WERI-Rb-1 (cell line): ENCODE measurements at regions not wholly inside any gene's neighbourhood (a gene's known extent, or its start where the extent isn't known, plus 50 kb on each side); places are given as distances from the start of the nearest gene placed in this dataset.

Experiments used
- DNase-seq: peaks from one replicate; pipeline ENCODE4 v3.0.0-alpha.2; 2020
- H3K27ac ChIP-seq: fragments of 250-450 bp; sonication (Bioruptor Pico); 2 replicates; pipeline ENCODE4 v1.5.1; 2020; ENCODE audit warnings: mild to moderate bottlenecking, moderate library complexity
- H3K27me3 ChIP-seq: fragments of 250-450 bp; sonication (Bioruptor Pico); 2 replicates; pipeline ENCODE4 v1.5.1; 2021; ENCODE audit warnings: mild to moderate bottlenecking, low read depth, moderate library complexity; ENCODE audit not compliant: insufficient read depth, severe bottlenecking
- H3K36me3 ChIP-seq: fragments of 250-450 bp; sonication (Bioruptor Pico); 2 replicates; pipeline ENCODE4 v1.5.1; 2020; ENCODE audit warnings: mild to moderate bottlenecking, moderate library complexity
- H3K4me3 ChIP-seq: 2 replicates; pipeline ENCODE4 v1.5.1; 2011; ENCODE audit warnings: low read depth, mild to moderate bottlenecking, control low read depth, low read length
- H3K9me3 ChIP-seq: fragments of 250-450 bp; sonication (Bioruptor Pico); 2 replicates; pipeline ENCODE4 v1.5.1; 2021; ENCODE audit warnings: mild to moderate bottlenecking, moderate library complexity; ENCODE audit not compliant: severe bottlenecking
- TF ChIP-seq, protein P1 (sequence below): IDR thresholded peaks from 2 replicates; pipeline ENCODE4 v1.5.1; 2011; ENCODE audit warnings: low read depth, mild to moderate bottlenecking, control low read depth, inconsistent platforms, low read length

GRCh38 chr3:73789825-73790444 lies 165.2 kb upstream of the PDZRN3 start:
- Histone ChIP-seq H3K4me3 (no peak overlapping the region), H3K9me3 (no peaks in the 10 kb centered on the region), H3K36me3 (no peaks in the 10 kb centered on the region), H3K27ac (no peak overlapping the region), H3K27me3 (no peaks in the 10 kb centered on the region)
- TF ChIP-seq, protein P1, sequence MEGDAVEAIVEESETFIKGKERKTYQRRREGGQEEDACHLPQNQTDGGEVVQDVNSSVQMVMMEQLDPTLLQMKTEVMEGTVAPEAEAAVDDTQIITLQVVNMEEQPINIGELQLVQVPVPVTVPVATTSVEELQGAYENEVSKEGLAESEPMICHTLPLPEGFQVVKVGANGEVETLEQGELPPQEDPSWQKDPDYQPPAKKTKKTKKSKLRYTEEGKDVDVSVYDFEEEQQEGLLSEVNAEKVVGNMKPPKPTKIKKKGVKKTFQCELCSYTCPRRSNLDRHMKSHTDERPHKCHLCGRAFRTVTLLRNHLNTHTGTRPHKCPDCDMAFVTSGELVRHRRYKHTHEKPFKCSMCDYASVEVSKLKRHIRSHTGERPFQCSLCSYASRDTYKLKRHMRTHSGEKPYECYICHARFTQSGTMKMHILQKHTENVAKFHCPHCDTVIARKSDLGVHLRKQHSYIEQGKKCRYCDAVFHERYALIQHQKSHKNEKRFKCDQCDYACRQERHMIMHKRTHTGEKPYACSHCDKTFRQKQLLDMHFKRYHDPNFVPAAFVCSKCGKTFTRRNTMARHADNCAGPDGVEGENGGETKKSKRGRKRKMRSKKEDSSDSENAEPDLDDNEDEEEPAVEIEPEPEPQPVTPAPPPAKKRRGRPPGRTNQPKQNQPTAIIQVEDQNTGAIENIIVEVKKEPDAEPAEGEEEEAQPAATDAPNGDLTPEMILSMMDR = no peak
- DNase-seq = no peak

DNA sequence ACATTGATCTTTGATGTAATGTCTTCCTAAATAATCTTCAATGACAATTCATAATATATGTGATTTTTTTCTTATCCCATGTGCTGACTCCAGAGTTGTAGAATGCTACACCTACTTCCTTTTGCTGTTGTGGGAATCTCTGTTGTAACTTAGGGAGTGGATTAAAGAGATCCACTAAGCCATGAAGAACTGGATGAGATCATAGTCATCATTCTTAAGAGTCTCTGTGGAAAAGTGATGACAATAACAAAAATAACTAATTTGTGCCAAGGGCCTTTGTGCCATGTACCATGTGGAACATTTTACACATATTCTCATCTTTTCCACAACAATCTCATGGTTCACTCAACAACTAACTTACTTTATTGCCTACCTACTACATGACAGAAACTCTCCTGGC lies 162.9 kb upstream of the PDZRN3 start:
- Histone ChIP-seq H3K4me3 (no peak overlapping the region), H3K27ac (no peak overlapping the region), H3K36me3 (no peaks in the 10 kb centered on the region), H3K27me3 (no peaks in the 10 kb centered on the region), H3K9me3 (no peaks in the 10 kb centered on the region)
- TF ChIP-seq, protein P1 = no peak
- no peak for DNase-seq

DNA sequence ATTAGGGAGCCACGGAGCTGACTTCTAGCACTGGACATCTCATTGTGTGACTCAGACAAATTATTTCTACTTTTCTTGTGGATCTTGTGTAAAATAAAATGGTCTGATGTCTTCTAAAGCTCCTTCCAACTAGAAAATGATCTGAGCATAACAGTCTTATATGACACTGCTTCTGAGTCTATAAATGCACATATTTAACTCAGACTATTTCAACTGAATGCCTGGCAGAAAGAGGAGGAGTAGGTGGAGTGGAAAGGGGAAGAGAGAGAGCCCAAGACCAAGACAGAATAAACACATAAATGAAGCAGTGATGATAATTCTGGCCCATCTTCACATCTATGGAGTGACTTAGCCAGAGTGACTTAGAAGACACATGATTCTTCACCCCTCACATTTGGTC lies 162.3 kb upstream of the PDZRN3 start:
- Histone ChIP-seq H3K36me3 (no peaks in the 10 kb centered on the region), H3K27me3 (no peaks in the 10 kb centered on the region), H3K4me3 (no peak overlapping the region), H3K9me3 (no peaks in the 10 kb centered on the region), H3K27ac (no peak overlapping the region)
- TF ChIP-seq, protein P1 = no peak
- DNase-seq = no peak

DNA sequence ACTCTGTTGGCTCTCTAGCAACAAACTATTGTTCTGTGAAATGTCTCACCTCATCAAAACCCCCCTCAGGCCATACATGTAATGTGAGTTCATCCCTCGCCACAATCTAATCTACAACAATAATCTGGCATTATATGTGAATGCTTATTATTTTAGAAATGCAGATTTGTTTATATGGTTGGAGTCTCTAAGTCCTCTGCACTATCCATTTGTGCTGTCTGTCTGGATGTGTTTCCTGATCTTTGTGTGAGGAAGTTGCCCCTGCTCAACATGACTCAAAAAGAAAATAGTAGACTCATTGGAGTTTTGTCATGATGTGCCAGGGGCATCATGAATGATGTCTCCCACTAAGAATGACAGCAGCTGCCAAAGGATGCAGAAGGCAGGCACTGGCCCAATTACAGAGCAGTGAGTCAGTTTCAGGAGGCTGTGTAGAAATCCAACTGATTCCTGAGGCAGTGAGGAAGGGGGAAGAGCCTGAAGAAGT lies 161.6 kb upstream of the PDZRN3 start:
- TF ChIP-seq, protein P1 = no peak
- no peak for DNase-seq
- H3K27ac ChIP-seq = no peak overlapping the region
- no peaks in the 10 kb centered on the region for H3K27me3 ChIP-seq
- H3K4me3 ChIP-seq = no peak overlapping the region
- H3K36me3 ChIP-seq = no peaks in the 10 kb centered on the region
- no peaks in the 10 kb centered on the region for H3K9me3 ChIP-seq

GRCh38 chr3:73784686-73785392 lies 160.1 kb upstream of the PDZRN3 start:
- Histone ChIP-seq H3K4me3 (no peak overlapping the region), H3K36me3 (no peaks in the 10 kb centered on the region), H3K27me3 (no peaks in the 10 kb centered on the region), H3K9me3 (no peaks in the 10 kb centered on the region), H3K27ac (no peak overlapping the region)
- TF ChIP-seq, protein P1 = no peak
- no peak for DNase-seq
